ENCODE measurements at regions not wholly inside any gene's neighbourhood (a gene's known extent, or its start where the extent isn't known, plus 50 kb on each side); places are given as distances from the start of the nearest gene placed in this dataset.

DNA sequence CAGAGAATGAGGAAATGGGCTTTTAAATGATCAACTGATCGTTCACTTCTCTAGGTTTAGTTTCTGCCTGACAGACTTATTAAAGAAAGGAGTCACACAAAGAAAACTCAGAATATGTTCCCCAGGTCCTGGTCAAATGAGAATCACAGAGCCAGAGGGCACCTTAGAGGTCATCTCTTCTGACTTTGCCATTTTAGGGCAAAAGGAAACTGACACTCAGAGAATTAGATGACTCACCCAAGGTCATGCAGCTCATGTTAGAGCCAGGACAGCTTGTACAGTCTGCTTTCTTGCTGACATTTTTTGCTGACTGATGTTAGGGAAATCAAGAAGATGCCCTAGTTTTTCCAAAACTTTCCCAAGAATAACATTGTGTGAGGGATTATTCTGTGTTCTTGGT is 312.7 kb upstream of the SP8 start:
- DNase-seq: no peak

DNA sequence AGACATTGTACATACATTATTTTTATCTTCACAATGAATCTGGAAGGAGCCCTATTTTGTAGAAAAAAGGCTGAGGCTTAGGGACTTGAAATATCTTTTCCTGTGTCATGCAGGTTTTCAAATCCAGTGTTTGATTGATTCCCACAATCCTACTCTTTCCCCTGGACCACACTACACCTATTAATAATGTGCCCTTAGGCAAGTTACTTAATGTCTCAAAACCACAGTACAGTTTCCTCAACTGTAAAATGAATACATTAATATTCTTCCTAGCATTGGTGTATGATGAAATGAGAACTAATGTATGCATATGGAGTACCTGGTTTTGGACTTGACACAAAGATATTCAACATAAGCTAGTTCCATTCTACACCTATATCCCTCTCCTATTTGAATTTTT is 313.3 kb upstream of the SP8 start:
- DNase-seq: no peak

DNA sequence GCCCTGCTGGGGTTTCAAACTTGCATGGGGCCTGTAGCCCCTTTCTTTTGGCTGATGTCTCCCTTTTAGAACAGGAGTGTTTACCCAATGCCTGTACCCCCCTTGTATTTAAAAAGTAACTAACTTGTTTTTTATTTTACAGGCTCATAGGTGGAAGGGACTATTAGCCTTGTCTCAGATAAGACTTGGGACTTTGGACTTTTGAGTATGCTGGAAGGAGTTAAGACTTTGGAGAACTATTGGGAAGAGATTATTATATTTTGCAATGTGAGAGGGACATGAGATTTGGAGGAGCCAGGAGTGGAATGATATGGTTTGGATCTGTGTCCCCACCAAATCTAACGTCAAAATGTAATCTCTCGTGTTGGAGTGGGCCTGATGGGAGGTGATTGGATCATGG is 314.9 kb upstream of the SP8 start:
- DNase-seq: no peak

DNA sequence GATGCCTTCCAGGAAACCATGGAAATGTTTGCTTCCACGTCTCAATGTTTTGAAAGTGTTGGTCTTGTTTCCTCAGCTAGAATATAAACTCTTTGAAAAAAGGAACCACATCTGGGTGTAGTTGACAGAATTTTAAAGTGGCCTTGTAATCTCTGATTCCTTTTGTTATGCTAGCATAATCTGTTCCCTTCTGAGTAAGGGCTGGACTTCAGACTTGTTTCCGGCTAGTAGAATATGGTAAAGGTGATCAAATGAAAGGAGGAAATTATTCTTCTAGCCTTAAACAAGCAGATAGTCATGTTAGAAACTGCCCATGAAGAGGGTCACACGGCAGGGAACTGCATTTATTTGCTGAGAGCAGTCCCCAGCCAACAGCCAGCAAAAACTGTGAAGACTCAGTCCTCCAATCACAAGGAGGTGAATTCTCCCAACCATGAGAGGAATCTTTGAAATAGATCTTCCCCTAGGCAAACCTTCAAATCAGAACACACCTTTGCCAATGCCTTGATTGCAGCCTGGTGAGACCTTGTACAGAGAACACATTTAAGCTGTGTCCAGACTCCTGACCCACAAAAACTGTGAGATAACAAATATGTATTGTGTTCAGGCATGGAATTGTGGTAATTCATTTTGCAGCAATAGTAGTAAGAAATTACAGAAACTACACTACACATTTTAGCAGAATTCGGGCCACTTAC is 316.9 kb upstream of the SP8 start:
- no peak for DNase-seq

DNA sequence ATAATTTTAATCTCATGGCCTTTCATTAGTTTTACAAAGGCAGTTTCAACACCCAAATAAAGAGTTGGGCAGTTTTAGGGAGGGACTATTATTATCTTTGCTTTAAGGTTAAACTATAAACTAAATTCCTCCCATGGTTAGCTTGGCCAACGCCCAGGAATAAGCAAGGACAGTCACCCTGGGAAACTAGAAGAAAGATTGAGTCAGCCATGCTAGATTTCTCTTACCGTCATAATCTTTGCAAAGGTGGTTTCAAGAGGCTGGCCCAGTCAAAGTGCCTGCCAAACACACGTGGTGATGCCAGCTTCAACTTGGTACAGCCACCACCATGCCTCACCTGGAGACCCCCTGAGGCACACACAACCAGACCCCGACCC is 317.4 kb upstream of the SP8 start:
- DNase-seq: no peak

DNA sequence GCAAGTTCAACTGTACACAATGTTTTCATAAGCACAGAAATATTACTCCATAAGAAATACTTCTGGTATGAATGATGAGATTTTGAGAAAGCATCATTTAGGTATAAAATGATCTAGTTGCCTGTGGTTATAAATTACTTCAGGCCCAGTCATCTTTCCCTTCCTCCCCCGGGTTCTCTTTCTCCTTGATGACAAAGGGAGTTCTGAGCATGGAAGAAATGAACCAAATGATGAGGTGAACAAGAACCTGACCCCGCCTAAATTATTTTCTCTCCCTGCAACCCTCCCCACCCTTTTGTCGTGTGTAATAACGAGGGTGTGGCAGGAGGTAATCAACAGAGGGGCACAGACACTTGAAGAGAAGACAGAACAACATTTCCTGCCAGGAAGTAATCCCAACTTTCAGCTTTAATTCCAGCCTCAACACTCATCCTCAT is 319.6 kb upstream of the SP8 start:
- DNase-seq: no peak

DNA sequence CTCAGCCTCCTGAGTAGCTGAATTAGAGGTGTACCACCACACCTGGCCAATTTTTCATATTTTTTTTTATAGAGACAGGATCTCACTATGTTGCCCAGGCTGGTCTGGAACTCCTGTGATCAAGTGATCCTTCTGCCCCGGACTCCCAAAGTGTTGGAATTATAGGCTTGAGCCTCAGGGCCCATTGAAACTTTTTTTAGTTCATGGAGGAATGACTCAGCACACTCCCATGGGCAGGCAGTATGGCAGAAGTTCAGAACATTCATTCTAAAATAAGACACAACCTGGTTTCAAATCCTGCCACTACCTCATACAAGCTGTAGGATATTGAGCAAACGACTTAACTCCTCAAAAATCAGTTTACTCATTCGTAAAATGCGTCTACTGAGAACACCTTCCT is 320.4 kb upstream of the SP8 start:
- DNase-seq: no peak

DNA sequence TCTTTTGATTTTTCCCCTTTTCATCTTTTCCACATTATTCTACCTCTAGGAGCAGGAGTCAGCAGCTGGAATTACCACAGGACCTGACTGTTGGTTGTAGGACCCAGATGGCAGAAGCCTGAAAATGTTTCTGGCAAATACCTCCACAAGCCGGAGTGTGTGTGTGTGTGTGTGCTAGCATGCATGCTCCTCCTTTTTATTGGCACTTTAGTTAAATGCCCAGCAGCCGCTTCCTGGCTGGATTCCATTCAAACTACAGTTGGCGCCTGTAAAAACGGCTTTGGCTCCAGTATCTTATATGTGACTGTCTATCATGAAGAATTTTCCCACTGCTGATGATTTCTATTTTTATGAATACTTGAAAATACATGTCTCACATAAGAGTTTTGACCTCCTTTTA is 319.7 kb upstream of the SP4 start:
- no peak for DNase-seq

DNA sequence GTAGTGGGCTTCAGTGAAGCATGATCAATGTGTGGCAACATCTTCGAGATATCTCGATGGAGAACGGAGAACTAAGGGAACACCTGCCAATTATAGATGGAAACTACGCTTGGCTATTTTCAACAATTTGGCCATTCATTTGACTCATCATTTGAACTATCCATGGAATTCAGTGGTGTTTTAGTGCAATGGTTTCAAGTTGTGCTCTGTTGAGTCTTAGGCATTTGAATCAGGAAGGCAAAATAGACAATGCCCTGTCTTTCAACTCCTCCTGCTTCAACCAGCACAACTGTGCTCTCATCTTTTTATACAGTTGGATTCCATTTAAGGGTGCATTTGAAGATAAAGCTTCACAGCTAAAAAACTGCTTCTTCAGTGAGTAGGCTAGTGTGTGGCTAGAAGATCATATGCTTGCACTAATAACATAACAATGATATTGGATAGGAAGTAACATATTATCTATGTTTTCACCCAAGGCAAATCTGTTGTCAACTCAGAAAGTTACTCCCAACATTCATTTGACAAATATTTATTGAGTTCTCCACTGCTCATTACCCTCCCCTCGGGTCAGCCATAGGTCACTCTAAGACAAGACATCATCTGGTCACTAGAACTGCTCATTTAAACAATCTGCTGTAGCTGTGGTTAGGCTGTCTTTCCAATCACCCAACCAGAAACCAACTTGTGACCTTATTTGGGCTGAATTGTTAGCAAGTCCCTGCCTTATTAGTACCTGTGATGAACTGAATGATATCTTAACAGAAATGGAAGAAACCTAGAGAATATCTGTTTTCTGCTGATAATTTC is 314.1 kb upstream of the SP4 start:
- DNase-seq: no peak

DNA sequence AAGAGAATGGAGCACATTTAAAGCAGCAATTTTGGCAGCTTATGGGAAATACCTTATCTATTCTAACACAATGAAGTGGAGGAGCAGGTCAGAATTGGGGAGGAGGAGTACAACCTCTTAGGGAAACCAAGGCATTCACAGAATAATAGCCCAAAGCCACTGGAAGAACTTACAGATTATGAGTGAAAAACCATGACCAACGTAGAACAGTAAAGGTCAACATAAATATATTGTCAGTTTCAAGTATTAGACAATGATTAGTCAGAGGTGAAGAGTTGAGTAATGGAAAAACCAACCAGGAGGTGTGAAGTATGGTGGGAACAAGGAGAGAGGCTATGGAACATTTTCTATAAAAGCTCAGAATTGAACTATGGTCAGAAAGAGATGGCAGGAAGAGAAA is 304.3 kb upstream of the SP4 start:
- DNase-seq: no peak

DNA sequence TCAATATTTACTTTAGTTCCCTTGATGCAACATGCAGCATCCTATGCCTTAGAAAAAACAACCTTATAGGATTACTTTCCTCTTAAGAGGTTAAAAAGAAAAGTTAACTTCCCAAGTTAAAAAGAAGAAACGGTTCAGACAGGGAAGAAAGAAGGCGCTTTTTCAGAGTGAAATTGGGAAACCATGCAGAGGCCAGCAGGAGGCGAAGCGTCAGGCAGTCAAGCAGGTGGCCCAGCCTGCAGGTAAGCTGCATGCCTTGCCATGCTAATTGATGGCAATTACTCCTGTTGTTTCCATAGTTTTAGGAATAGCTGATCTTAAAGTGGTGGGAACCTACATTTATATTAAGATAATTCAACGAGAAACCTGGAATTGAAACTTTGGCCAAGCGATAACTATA is 302.6 kb upstream of the SP4 start:
- no peak for DNase-seq

DNA sequence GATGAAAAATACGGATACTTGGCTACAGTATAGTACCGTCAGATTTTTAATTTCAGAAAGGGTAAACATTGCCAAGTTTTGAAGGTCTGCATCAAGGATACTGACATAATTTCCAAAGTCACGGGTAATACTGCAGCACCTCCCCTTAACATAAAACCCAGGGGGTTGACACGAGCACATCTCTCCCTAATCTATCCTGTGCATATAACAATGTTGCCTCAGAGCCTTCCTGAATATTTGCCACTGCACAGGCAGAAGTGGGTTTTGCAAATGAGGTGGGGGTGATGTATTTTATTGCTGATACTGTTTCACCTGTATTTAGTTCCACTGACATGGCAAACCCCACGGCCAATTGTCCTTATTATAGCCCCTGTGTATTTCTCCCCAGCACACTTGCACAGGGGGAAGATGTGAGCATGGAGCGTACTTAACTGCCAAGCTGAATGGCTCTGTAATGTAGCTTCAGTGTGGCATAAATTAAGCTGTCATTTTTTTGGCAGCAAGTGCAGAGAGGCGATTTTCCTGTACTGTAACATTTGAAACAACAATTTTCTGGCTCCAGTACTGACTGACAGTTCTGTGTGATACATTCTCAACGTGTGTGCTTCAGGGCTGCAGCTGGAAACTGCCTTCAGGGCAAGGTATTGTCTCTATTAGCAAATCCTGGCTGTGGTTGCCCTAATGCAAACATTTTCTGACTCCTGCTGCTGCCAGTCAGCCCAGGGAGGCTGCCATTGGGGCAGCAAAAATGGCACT is 299.6 kb upstream of the SP4 start:
- no peak for DNase-seq

DNA sequence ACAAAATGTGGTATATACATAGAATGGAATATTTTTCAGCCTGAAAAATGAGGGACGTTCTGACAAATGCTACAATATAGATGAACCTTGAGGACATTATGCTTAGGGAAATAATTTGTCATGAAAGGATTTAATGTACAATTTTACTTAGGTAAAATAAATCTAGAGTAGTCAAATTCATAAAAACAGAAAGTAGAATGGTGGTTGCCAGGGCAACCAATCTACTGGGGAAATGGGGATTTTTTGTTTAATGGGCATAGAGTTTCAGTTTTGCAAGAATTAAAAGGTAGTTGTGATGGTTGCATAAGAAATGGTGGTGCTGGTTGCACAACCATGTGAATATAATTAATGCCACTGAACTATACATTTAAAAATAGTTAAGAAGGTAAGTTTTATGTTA is 296.0 kb upstream of the SP4 start:
- no peak for DNase-seq

DNA sequence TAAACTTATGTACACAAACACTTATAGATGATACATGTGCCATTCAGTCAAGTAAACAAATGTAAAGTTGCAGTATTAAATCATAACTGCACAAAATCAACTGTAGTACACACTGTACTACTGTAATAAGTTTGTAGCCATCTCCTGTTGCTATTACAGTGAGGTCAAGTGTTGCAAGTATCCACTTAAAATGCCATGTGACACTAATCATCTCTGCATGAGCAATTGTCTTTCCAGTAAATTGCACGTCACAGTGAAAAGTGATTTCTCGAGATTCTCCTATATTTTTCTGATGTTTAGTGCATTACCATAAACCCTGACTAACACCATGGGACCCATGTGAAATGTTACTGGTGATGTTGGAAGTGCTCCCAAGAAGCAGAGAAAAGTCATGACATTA is 293.3 kb upstream of the SP4 start:
- no peak for DNase-seq

DNA sequence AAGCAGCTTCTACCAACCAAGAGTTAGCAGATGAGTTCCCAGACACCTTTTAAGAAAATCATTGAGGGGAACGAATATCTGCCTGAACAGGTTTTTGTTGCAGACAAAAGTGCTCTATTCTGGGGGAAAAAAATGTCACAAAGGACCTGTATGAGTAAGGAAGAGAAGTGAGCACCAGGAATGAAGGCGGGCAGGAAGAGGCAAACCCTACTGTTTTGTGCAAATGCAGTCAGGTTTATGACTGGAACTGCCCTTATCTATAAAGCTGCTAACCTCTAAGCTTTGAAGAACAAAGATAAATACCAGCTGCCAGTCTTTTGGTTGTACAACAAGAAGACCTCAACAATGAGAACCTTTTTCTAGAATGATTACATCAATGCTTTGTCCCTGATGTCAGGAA is 292.4 kb upstream of the SP4 start:
- no peak for DNase-seq

DNA sequence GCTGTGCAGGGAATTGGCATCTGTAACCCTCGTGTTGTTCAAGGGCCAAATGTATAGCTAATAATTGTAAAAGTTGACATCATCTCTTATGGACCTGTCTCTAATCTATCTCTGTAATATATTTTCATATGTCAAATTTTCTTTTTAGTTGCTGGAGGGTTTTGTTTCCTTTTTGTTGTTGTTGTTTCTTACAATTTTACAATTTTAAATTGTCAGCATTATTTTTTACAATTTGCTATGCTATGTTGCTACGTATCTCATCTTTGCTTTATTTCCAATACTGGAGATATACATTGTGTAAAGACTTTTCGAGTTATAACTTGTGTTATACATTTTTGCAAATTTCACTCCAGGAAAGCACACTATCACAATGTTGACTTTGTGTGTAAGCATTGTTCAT is 290.2 kb upstream of the SP4 start:
- DNase-seq: no peak

DNA sequence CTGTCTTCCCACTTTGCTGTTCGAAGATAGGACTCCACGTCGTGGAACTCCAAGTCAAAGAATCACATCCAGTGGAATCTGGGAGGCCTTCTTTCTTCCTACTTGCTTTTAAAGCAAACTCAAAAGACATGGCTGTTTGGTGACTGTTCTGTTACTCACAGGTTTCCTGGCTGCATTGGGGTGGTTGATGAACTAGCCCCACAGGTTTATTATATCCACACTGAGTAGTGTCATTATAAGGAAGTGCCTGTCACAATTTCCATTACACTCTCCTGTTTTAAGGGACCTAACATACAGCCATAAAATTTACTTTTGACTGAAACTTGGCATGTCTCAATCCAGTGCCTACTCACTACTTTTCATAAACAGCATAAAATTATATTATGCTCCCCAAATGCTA is 287.3 kb upstream of the SP4 start:
- DNase-seq: no peak

DNA sequence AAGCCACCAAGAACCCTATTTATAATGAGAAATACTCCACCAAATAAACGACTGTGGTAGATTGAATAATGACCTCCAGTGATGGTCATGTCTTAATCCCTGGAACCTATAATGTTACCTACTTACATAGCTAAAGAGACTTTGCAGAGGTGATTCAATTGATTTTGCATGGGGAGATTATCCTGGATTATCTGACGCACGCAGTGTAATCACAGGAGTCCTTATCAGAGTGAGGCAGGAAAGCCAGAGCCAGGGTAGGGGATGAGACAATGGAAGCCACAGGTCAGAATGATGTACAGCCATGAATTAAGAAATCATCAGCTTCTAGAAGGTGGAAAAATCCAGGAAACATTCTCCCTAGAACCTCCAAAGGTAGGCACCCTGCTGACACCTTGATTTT is 286.4 kb upstream of the SP4 start:
- no peak for DNase-seq

DNA sequence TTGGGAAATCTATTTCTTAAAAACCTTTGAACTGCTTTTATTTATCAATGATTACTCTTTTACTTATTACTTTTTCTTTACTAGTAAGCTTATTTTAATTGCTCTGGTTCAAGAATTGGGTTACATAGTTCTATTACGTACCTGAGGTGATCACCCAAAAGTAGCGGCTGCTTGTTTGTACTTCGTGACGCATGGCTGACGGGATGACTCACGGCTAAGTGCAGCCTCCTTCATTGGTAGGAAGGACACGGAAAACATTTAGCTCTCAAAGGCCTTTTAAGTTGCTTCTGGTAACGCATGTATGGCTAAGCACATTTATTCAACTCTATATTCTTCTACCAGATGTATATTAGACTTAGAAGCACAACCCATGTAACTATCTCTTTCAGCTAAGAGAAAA is 285.8 kb upstream of the SP4 start:
- DNase-seq: no peak

DNA sequence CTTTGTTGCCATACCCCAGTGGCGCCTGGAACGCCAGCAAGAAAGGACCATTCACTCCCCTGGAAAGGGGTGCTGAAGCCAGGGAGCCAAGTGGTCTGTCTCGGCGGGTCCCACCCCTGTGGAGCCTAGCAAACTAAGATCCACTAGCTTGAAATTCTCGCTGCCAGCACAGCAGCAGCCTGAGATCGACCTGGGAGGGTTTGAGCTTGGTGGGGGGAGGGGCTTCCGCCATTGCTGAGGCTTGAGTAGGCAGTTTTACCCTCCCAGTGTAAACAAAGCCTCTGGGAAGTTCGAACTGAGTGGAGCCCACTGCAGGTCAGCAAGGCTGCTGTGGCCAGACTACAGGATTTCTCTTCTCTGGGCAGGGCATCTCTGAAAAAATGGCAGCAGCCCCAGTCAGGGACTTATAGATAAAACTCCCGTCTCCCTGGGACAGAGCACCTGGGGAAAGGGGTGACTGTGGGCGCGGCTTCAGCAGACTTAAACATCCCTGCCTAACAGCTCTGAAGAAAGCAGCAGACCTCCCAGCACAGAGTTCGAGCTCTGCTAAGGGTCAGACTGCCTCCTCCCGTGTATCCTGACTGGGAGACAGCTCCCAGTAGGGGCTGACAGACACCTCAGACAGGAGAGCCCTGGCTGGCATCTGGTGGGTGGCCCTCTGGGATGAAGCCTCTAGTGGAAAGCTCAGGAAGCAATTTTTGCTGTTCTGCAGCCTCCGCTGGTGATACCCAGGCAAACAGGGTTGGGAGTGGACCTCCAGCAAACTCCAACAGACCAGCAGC is 281.1 kb upstream of the SP4 start:
- DNase-seq: no peak

DNA sequence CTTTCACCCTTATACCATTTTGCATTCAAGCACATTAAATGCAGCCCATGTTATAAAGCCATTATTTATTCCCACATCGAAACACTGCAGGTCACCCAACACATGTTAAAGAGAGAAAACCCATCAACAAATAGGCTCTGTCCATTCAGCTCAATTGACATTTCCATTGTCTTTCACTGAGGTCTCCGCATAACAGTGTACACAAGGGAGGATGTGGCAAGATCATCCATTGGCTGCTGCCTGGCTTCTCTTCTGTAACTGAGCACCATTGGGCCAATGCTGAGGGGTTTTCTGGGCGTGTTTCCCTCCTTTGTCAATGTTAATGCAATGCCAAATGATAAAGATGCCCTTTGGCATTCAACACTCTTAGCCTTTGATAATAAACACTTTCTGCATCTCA is 278.1 kb upstream of the SP4 start:
- no peak for DNase-seq

DNA sequence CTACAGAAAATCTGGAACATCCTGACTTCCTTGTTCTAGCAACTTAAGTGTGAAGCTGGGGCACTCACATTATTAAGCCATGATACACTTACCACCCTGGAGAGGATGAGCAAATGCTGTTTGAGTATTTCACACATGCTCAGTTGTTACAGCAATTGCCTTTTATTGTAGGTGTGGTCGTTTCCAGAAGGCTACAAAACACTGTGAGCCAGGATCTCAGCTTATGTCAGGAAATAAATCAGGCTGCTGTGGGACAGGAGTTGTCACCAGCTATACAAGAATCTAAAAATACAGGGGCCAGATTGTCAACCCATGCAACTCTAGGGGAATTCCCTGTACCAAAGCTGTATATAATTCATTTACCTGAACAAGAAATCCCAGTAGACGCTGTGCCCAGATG is 273.3 kb upstream of the SP4 start:
- DNase-seq: no peak

DNA sequence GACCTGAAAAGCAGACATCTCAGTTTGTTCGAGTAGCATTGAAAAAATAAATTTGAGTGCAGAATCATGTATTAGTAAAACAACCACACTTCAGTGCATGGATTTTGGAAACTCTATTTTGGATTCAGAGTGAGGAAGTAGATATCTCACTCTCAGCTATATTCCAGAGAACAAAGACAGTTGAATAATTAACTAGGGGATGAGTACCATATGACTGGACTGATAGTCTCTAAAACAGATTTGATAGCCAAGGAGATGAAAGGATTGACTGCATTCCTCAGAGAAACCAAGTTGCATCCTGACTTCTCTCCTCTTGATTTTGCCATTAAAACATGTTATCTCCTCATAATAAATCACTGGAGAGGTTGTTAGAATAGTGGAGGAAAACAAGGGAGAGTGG is 268.4 kb upstream of the SP4 start:
- no peak for DNase-seq
